Fibroblast of lung (primary cell): ENCODE measurements at regions not wholly inside any gene's neighbourhood (a gene's known extent, or its start where the extent isn't known, plus 50 kb on each side); places are given as distances from the start of the nearest gene placed in this dataset.
A peak's percentile ranks its signal among the peaks of the same experiment; 100 is the strongest.

Experiments
- DNase-seq, 2 donors: peaks; one replicate each; pipeline versions ENCODE4 v3.0.0 to v3.0.0-alpha.2; 2010; ENCODE audit warnings: low read depth in 2 of 2
- H2AFZ ChIP-seq: 2 replicates; pipeline ENCODE4 v1.5.1; 2012; ENCODE audit warnings: low read length, control low read depth, inconsistent platforms
- H3K27ac ChIP-seq: 2 replicates; pipeline ENCODE4 v1.5.1; 2011; ENCODE audit warnings: low read length, control low read depth; ENCODE audit not compliant: insufficient read depth
- H3K27me3 ChIP-seq: 2 replicates; pipeline ENCODE4 v1.5.1; 2011; ENCODE audit warnings: mild to moderate bottlenecking, low read length; ENCODE audit not compliant: control insufficient read depth, insufficient read depth
- H3K36me3 ChIP-seq: 2 replicates; pipeline ENCODE4 v1.5.1; 2011; ENCODE audit warnings: low read length; ENCODE audit not compliant: control insufficient read depth, insufficient read depth
- H3K4me1 ChIP-seq: 2 replicates; pipeline ENCODE4 v1.5.1; 2011; ENCODE audit warnings: low read length; ENCODE audit not compliant: control insufficient read depth, insufficient read depth; ENCODE audit errors: extremely low read depth
- H3K4me2 ChIP-seq: 2 replicates; pipeline ENCODE4 v1.5.1; 2011; ENCODE audit warnings: low read length, control low read depth; ENCODE audit not compliant: insufficient read depth; ENCODE audit errors: extremely low read depth
- H3K4me3 ChIP-seq, 4 experiments: fragments of 200-600 bp in 1 of 4; sonication (generic) in 1 of 4; replicated peaks in 1 of 4; 2 replicates each; pipeline ENCODE4 v1.5.1; 2011 to 2016; ENCODE audit warnings: low read length in 4 of 4, low read depth in 3 of 4, mild to moderate bottlenecking in 3 of 4, control low read depth in 2 of 4, inconsistent platforms in 1 of 4, mixed read lengths in 1 of 4; ENCODE audit not compliant: insufficient read depth in 1 of 4; ENCODE audit errors: control extremely low read depth in 1 of 4
- H3K79me2 ChIP-seq: 2 replicates; pipeline ENCODE4 v1.5.1; 2012; ENCODE audit warnings: mild to moderate bottlenecking, low read length, inconsistent platforms; ENCODE audit not compliant: control insufficient read depth, insufficient read depth
- H3K9ac ChIP-seq: 2 replicates; pipeline ENCODE4 v1.5.1; 2011; ENCODE audit warnings: mild to moderate bottlenecking, low read length, control low read depth; ENCODE audit not compliant: insufficient read depth
- H3K9me3 ChIP-seq: 2 replicates; pipeline ENCODE4 v1.5.1; 2012; ENCODE audit warnings: low read depth, low read length; ENCODE audit not compliant: control insufficient read depth, insufficient read depth
- H4K20me1 ChIP-seq: 2 replicates; pipeline ENCODE4 v1.5.1; 2011; ENCODE audit warnings: low read length; ENCODE audit not compliant: control insufficient read depth, insufficient read depth; ENCODE audit errors: extremely low read depth
- EZH2 ChIP-seq: IDR thresholded peaks from 2 replicates; pipeline ENCODE4 v1.5.1; 2012; ENCODE audit warnings: low read length, control low read depth, mild to moderate bottlenecking; ENCODE audit errors: missing control alignments
- TF ChIP-seq, protein P1 (sequence below), 2 donors: IDR thresholded peaks in 1 of 2; conservative IDR thresholded peaks in 1 of 2; 1 replicate in 1 of 2; 2 replicates in 1 of 2; pipeline ENCODE4 v1.5.1; 2011 to 2012; ENCODE audit warnings: low read length in 2 of 2, control low read depth in 1 of 2, inconsistent platforms in 1 of 2, low read depth in 1 of 2, mild to moderate bottlenecking in 1 of 2

DNA sequence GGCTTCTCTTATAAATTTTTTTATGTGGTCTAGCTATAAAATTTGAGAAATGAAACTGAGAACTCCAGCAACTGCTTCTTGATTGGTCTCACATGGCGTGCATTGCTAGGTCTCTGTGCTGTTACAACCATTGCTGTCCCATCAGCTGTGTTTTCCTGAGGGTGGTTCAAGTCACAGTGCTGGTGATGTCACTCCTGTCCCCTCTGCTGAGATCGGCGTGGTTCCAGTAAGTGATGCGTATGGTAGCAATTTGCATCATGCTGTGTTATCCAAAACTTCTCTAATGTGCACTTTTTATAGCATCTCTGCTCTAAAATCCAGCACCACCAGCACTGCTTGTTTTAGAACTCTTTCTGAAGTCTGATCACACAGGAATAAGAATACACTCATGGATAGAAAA lies 112.6 kb upstream of the ZNF608 start:
- H3K4me2 ChIP-seq = no peak overlapping the region
- DNase-seq = no peak
- H3K27me3 ChIP-seq = no peaks in the 10 kb centered on the region
- no peaks in the 10 kb centered on the region for H3K36me3 ChIP-seq
- no peaks in the 10 kb centered on the region for H3K79me2 ChIP-seq
- no peak overlapping the region for H3K4me3 ChIP-seq
- H3K9me3 ChIP-seq = no peaks in the 10 kb centered on the region
- no peaks in the 10 kb centered on the region for H3K4me1 ChIP-seq
- H3K9ac ChIP-seq = no peak overlapping the region
- TF ChIP-seq, protein P1, sequence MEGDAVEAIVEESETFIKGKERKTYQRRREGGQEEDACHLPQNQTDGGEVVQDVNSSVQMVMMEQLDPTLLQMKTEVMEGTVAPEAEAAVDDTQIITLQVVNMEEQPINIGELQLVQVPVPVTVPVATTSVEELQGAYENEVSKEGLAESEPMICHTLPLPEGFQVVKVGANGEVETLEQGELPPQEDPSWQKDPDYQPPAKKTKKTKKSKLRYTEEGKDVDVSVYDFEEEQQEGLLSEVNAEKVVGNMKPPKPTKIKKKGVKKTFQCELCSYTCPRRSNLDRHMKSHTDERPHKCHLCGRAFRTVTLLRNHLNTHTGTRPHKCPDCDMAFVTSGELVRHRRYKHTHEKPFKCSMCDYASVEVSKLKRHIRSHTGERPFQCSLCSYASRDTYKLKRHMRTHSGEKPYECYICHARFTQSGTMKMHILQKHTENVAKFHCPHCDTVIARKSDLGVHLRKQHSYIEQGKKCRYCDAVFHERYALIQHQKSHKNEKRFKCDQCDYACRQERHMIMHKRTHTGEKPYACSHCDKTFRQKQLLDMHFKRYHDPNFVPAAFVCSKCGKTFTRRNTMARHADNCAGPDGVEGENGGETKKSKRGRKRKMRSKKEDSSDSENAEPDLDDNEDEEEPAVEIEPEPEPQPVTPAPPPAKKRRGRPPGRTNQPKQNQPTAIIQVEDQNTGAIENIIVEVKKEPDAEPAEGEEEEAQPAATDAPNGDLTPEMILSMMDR (conservative IDR thresholded peaks at IDR 0.05 in 1 of 2, IDR thresholded peaks at IDR 0.05 in 1 of 2; ENCODE audit: low read depth in 1 of 2, low read length in 2 of 2) = no peak
- TF ChIP-seq EZH2 = no peak
- no peak overlapping the region for H3K27ac ChIP-seq
- H4K20me1 ChIP-seq = no peaks in the 10 kb centered on the region
- H2AFZ ChIP-seq = no peak overlapping the region

GRCh38 chr5:124859556-124860290 lies 113.3 kb upstream of the ZNF608 start:
- no peak for DNase-seq
- Histone ChIP-seq H3K4me2 (no peak overlapping the region), H3K9me3 (no peaks in the 10 kb centered on the region), H2AFZ (no peak overlapping the region), H3K36me3 (no peaks in the 10 kb centered on the region), H3K27me3 (no peaks in the 10 kb centered on the region), H3K9ac (no peak overlapping the region), H3K4me3 (no peak overlapping the region), H4K20me1 (no peaks in the 10 kb centered on the region), H3K79me2 (no peaks in the 10 kb centered on the region), H3K4me1 (no peaks in the 10 kb centered on the region), H3K27ac (no peak overlapping the region)
- TF ChIP-seq EZH2 = no peak
- TF ChIP-seq, protein P1 (conservative IDR thresholded peaks at IDR 0.05 in 1 of 2, IDR thresholded peaks at IDR 0.05 in 1 of 2; ENCODE audit: low read depth in 1 of 2, low read length in 2 of 2) = no peak

GRCh38 chr5:124860291-124860655 lies 113.8 kb upstream of the ZNF608 start:
- peak in 1 of 2 donors; percentile 48 for DNase-seq
- Histone ChIP-seq H3K36me3 (no peaks in the 10 kb centered on the region), H4K20me1 (no peaks in the 10 kb centered on the region), H3K4me1 (no peaks in the 10 kb centered on the region), H3K27me3 (no peaks in the 10 kb centered on the region), H3K9me3 (no peaks in the 10 kb centered on the region), H3K4me3 (no peak overlapping the region), H2AFZ (no peak overlapping the region), H3K27ac (no peak overlapping the region), H3K9ac (no peak overlapping the region), H3K79me2 (no peaks in the 10 kb centered on the region), H3K4me2 (no peak overlapping the region)
- TF ChIP-seq, protein P1 (conservative IDR thresholded peaks at IDR 0.05 in 1 of 2, IDR thresholded peaks at IDR 0.05 in 1 of 2; ENCODE audit: low read depth in 1 of 2, low read length in 2 of 2) = no peak
- TF ChIP-seq EZH2 = no peak
